Psoas muscle (tissue), 7 donors: ENCODE measurements at regions not wholly inside any gene's neighbourhood (a gene's known extent, or its start where the extent isn't known, plus 50 kb on each side); places are given as distances from the start of the nearest gene placed in this dataset.

Experiments
- ATAC-seq, 4 donors: fragments of 200-7000 bp; cut with Tn5 transposase; one replicate each; pipeline ENCODE4 v1.9.1; 2020; ENCODE audit warnings: moderate library complexity in 3 of 4, mild to moderate bottlenecking in 2 of 4
- DNase-seq, 2 donors: peaks; one replicate each; pipeline ENCODE4 v3.0.0-alpha.2; 2020
- H3K27ac ChIP-seq: fragments of 200-600 bp; one replicate; pipeline ENCODE4 v1.8.0; 2022
- H3K27me3 ChIP-seq, 3 donors: fragments of 200-600 bp in 1 of 3; one replicate each; pipeline versions ENCODE4 v1.6.1 to v1.8.0; 2013 to 2022; ENCODE audit warnings: low read length in 2 of 3, mild to moderate bottlenecking in 2 of 3, moderate library complexity in 1 of 3; ENCODE audit not compliant: insufficient read depth in 3 of 3
- H3K36me3 ChIP-seq, 2 donors: fragments of 200-600 bp in 1 of 2; one replicate each; pipeline versions ENCODE4 v1.6.1 to v1.8.0; 2013 to 2022; ENCODE audit warnings: low read depth in 1 of 2, mild to moderate bottlenecking in 1 of 2, moderate library complexity in 1 of 2; ENCODE audit not compliant: insufficient read depth in 1 of 2
- H3K4me1 ChIP-seq: fragments of 200-600 bp; one replicate; pipeline ENCODE4 v1.8.0; 2022
- H3K4me3 ChIP-seq: fragments of 200-600 bp; one replicate; pipeline ENCODE4 v1.8.0; 2022; ENCODE audit warnings: mild to moderate bottlenecking
- H3K9me3 ChIP-seq: fragments of 200-600 bp; one replicate; pipeline ENCODE4 v1.8.0; 2022
- CTCF ChIP-seq: fragments of 200-600 bp; IDR thresholded peaks from one replicate; pipeline ENCODE4 v1.8.0; 2022; ENCODE audit warnings: antibody characterized with exemption
- WGBS, 3 donors: extraction: QIAGEN DNeasy Blood & Tissue Kit; methylation state at CpG; one replicate each; pipeline versions ENCODE4 v1.1.6 to v1.1.7; 2013; 5-methylcytosine and 5-hydroxymethylcytosine counted together
- intact Hi-C, 2 donors: fragments of 100-400 bp; cut with DNase I; formaldehyde crosslinking; loops; one replicate each; pipeline versions ENCODE4 v1.11.0 to v1.14.2; 2022
- donor health status: healthy with polysubstance abuse.
- donor health status: DM: no; HTN: no; CAD: no; lungs with moderate emphysema.
- donor health status: Bipolar disorder and iron deficiency.
- donor health status: healthy.
- donor health status: DM: yes; HTN: yes; CAD: no.
- donor health status: DM: no; HTN: no; CAD: no.
- donor health status: DM: yes; HTN: yes; CAD: no.

GRCh38 chr5:20476016-20476415, 488.0 kb upstream of the CDH18 start:
- H3K27me3 ChIP-seq: no peaks in the 10 kb centered on the region
- H3K27ac ChIP-seq: no peak overlapping the region
- 81 to 92% (median 81%) methylated on average over 1 of the region's 1 CpG for WGBS, 3 donors
- TF ChIP-seq CTCF: no peak
- H3K36me3 ChIP-seq: no peaks in the 10 kb centered on the region
- no peaks in the 10 kb centered on the region for H3K4me1 ChIP-seq
- no peaks in the 10 kb centered on the region for H3K9me3 ChIP-seq
- DNase-seq (no peak), ATAC-seq (no peak)
- intact Hi-C loops: no loop called here
- H3K4me3 ChIP-seq: no peak overlapping the region

GRCh38 chr5:20470997-20471396, 483.0 kb upstream of the CDH18 start:
- Histone ChIP-seq H3K4me3 (no peak overlapping the region), H3K27me3 (no peaks in the 10 kb centered on the region), H3K36me3 (no peaks in the 10 kb centered on the region), H3K27ac (no peak overlapping the region), H3K4me1 (no peaks in the 10 kb centered on the region), H3K9me3 (no peaks in the 10 kb centered on the region)
- WGBS, 3 donors: 56 to 76% (median 62%) methylated on average over 1 of the region's 1 CpG
- DNase-seq: no peak
- ATAC-seq: no peak
- intact Hi-C loops: no loop called here
- TF ChIP-seq CTCF: no peak

DNA sequence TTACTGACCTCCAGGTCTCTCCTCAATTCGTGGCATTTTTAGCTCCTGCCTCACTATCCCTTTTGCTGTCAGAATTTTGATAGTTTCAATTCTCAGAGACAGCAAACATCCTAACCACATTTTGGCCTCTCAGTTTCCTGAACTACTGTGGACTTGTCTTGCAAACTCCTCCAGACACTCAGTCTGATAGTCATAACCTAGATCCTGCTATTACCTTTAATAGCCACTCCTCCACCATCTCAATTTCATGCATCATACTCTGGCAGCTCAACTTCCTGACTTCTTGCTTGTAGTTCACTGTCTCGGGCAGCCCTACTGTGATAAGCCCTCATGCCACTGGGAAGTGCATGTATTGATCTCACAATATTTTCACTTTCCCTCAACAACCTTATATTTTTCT, 481.8 kb upstream of the CDH18 start:
- intact Hi-C loops: no loop called here

GRCh38 chr5:20469390-20469789, 481.4 kb upstream of the CDH18 start:
- TF ChIP-seq CTCF: no peak
- Histone ChIP-seq H3K36me3 (no peaks in the 10 kb centered on the region), H3K9me3 (no peaks in the 10 kb centered on the region), H3K27me3 (no peaks in the 10 kb centered on the region), H3K4me3 (no peak overlapping the region), H3K27ac (no peak overlapping the region), H3K4me1 (no peaks in the 10 kb centered on the region)
- WGBS, 3 donors: 71 to 81% (median 79%) methylated on average over 3 of the region's 3 CpGs
- DNase-seq (no peak), ATAC-seq (no peak)
- intact Hi-C loops: no loop called here

More for the DNA sequence above, 481.8 kb upstream of the CDH18 start:
- no peak overlapping the region for H3K27ac ChIP-seq
- H3K27me3 ChIP-seq: no peaks in the 10 kb centered on the region
- 41 to 45% (median 41%) methylated on average over 2 of the region's 2 CpGs for WGBS, 3 donors
- no peak for TF ChIP-seq CTCF
- no peak overlapping the region for H3K4me3 ChIP-seq
- H3K36me3 ChIP-seq: no peaks in the 10 kb centered on the region
- ATAC-seq (no peak), DNase-seq (no peak)
- H3K4me1 ChIP-seq: no peaks in the 10 kb centered on the region
- no peaks in the 10 kb centered on the region for H3K9me3 ChIP-seq

DNA sequence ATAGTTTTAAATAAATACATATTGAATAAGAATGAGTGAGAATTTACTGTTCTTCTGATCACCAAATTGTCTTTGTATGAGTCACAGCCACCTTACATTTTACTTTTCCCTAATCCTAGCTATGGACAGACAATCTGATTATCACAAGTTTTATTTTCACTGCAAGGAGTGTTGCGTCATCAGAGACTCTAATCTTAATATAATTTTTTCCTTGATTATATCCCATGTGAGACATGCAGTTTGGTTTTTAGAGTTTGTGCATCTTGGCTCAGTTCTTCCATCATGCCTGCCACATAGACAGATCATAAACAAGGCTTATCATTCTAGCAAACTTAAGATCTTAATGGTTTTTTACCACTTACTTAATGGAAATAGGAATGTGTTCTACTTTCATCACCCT, 478.5 kb upstream of the CDH18 start:
- WGBS, 3 donors: 31 to 88% (median 86%) methylated on average over 1 of the region's 1 CpG
- Histone ChIP-seq H3K36me3 (no peaks in the 10 kb centered on the region), H3K4me1 (no peaks in the 10 kb centered on the region), H3K9me3 (no peaks in the 10 kb centered on the region), H3K4me3 (no peak overlapping the region), H3K27ac (no peak overlapping the region), H3K27me3 (no peaks in the 10 kb centered on the region)
- no peak for TF ChIP-seq CTCF
- no peak for ATAC-seq
- DNase-seq: no peak
- intact Hi-C loops: no loop called here
